Left ventricle myocardium inferior (tissue), 1 donor: ENCODE measurements at regions not wholly inside any gene's neighbourhood (a gene's known extent, or its start where the extent isn't known, plus 50 kb on each side); places are given as distances from the start of the nearest gene placed in this dataset.

ENCODE experiments used
- DNase-seq: peaks from one replicate; pipeline ENCODE4 v3.0.0-alpha.2; 2020
- H3K27ac ChIP-seq: fragments of 200-600 bp; replicated peaks from 2 replicates; pipeline ENCODE4 v1.8.0; 2021
- H3K27me3 ChIP-seq: fragments of 200-600 bp; 2 replicates; pipeline ENCODE4 v1.8.0; 2021; ENCODE audit warnings: low read depth
- H3K36me3 ChIP-seq: fragments of 200-600 bp; 2 replicates; pipeline ENCODE4 v1.8.0; 2021
- H3K4me1 ChIP-seq: fragments of 200-600 bp; 2 replicates; pipeline ENCODE4 v1.8.0; 2021
- H3K4me3 ChIP-seq: fragments of 200-600 bp; 2 replicates; pipeline ENCODE4 v1.8.0; 2021; ENCODE audit warnings: mild to moderate bottlenecking, moderate library complexity
- H3K9me3 ChIP-seq: fragments of 200-600 bp; replicated peaks from 2 replicates; pipeline ENCODE4 v1.8.0; 2021
- CTCF ChIP-seq: fragments of 200-600 bp; IDR thresholded peaks from 2 replicates; pipeline ENCODE4 v1.8.0; 2021; ENCODE audit warnings: antibody characterized with exemption, mild to moderate bottlenecking, borderline replicate concordance
- intact Hi-C: fragments of 100-400 bp; cut with micrococcal nuclease; formaldehyde crosslinking; loops from one replicate; pipeline ENCODE4 v1.11.0; 2022
- donor health status: DM: no; HTN: yes; CAD: no; lungs with severe emphysema.

- Histone ChIP-seq H3K27me3 (no peaks in the 10 kb centered on the region), H3K27ac (no peak overlapping the region), H3K9me3 (no peaks in the 10 kb centered on the region), H3K36me3 (no peaks in the 10 kb centered on the region), H3K4me3 (no peak overlapping the region), H3K4me1 (no peaks in the 10 kb centered on the region)
- no peak for DNase-seq
- intact Hi-C loops: no loop called here
- no peak for TF ChIP-seq CTCF
Observed at GRCh38 chr20:53848304-53848703, 222.1 kb downstream of the BCAS1 start.

DNA sequence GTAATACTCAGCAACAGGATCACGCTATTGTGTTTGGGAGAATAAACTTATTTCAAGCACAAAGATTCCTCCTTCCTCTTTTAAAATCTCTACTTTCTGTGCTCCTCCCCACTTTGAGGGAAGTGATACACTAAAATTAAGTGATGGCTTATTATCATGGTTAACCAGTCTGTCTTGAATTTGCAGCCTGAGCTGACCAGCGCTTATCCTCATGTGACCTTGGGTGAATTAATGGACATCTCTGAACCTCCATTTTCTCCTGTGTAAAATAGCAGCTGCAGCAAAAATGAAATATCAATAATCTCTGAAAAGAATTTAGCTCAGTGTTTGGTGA is 222.6 kb downstream of the BCAS1 start:
- Histone ChIP-seq H3K9me3 (no peaks in the 10 kb centered on the region), H3K27me3 (no peaks in the 10 kb centered on the region), H3K36me3 (no peaks in the 10 kb centered on the region), H3K4me3 (no peak overlapping the region), H3K27ac (no peak overlapping the region), H3K4me1 (no peaks in the 10 kb centered on the region)
- intact Hi-C loops: no loop called here
- no peak for TF ChIP-seq CTCF
- DNase-seq: no peak

- Histone ChIP-seq H3K4me3 (no peak overlapping the region), H3K36me3 (no peaks in the 10 kb centered on the region), H3K4me1 (no peaks in the 10 kb centered on the region), H3K27ac (no peak overlapping the region), H3K27me3 (no peaks in the 10 kb centered on the region), H3K9me3 (no peaks in the 10 kb centered on the region)
- no peak for TF ChIP-seq CTCF
- intact Hi-C loops: no loop called here
- DNase-seq: no peak
Observed at GRCh38 chr20:53847139-53847836, 223.1 kb downstream of the BCAS1 start.

DNA sequence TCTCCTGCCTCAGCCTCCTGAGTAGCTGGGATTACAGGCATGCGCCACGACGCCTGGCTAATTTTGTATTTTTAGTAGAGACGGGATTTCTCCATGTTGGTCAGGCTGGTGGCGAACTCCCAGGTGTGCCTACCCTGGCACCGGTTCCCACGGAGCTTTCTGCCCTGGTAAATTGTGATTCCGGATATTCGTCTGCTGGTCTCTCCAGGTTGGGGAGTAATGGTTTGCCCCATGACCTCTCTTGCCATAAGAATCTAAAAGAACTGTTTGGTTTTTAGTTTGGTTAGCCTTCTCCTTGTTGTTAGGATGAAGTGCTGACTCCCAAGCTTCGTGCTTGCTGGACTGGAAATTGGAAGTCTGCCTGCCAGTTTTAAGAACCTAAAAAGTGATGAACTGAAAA is 223.8 kb downstream of the BCAS1 start:
- TF ChIP-seq CTCF: no peak

DNA sequence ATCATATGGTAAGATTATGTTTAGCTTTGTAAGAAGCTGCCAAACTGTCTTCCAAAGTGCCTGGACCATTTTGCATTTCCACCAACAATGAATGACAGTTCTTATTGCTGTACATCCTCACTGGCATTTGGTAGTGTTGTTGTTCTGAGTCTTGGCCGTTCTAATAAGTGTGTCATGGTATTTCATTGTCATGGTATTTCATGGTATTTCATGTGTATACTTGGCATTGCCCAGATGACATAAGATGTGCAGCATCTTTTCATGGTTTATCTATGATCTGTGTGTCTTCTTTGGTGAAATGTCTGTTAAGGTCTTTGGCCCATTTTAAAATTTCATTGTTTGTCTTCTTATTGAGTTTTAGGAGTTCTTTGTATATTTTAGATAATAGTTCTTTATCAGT is 224.4 kb downstream of the BCAS1 start:
- Histone ChIP-seq H3K27ac (no peak overlapping the region), H3K4me1 (no peaks in the 10 kb centered on the region)
- no peak for TF ChIP-seq CTCF

More for the DNA sequence above, 223.8 kb downstream of the BCAS1 start:
- no peaks in the 10 kb centered on the region for H3K27me3 ChIP-seq
- H3K27ac ChIP-seq: no peak overlapping the region
- no peak for DNase-seq
- intact Hi-C loops: no loop called here
- H3K4me3 ChIP-seq: no peak overlapping the region
- H3K36me3 ChIP-seq: no peaks in the 10 kb centered on the region
- no peaks in the 10 kb centered on the region for H3K9me3 ChIP-seq
- no peaks in the 10 kb centered on the region for H3K4me1 ChIP-seq

More for the DNA sequence above, 224.4 kb downstream of the BCAS1 start:
- Histone ChIP-seq H3K4me3 (no peak overlapping the region), H3K36me3 (no peaks in the 10 kb centered on the region), H3K9me3 (no peaks in the 10 kb centered on the region), H3K27me3 (no peaks in the 10 kb centered on the region)
- DNase-seq: no peak
- intact Hi-C loops: no loop called here
